Muscle of leg (tissue), 3 donors: ENCODE measurements at regions not wholly inside any gene's neighbourhood (a gene's known extent, or its start where the extent isn't known, plus 50 kb on each side); places are given as distances from the start of the nearest gene placed in this dataset.
"Not testable (repeated sequence)": the region's sequence is repeated elsewhere in the genome, so short reads cannot be mapped to it uniquely, and the experiment has no call there.

Experiments
- DNase-seq: peaks from one replicate; pipeline ENCODE4 v3.0.0; 2013
- H3K27ac ChIP-seq: one replicate; pipeline ENCODE4 v1.5.1; 2013; ENCODE audit warnings: mild to moderate bottlenecking, low read length, control low read depth
- H3K27me3 ChIP-seq: one replicate; pipeline ENCODE4 v1.6.1; 2013; ENCODE audit warnings: low read length; ENCODE audit not compliant: control insufficient read depth, insufficient read depth
- H3K36me3 ChIP-seq: one replicate; pipeline ENCODE4 v1.6.1; 2013; ENCODE audit warnings: low read length; ENCODE audit not compliant: control insufficient read depth, insufficient read depth
- H3K4me1 ChIP-seq: one replicate; pipeline ENCODE4 v1.6.1; 2013; ENCODE audit warnings: low read length; ENCODE audit not compliant: control insufficient read depth, insufficient read depth
- H3K4me3 ChIP-seq: one replicate; pipeline ENCODE4 v1.5.1; 2013; ENCODE audit warnings: low read length, control low read depth
- H3K9me3 ChIP-seq: replicated peaks from 2 replicates; pipeline ENCODE4 v1.6.1; 2013; ENCODE audit warnings: low read depth, low read length; ENCODE audit not compliant: control insufficient read depth
- WGBS: methylation state at CpG from one replicate; pipeline ENCODE4 v1.1.5; 2013; ENCODE audit warnings: missing lambda C conversion rate; ENCODE audit not compliant: insufficient coverage; 5-methylcytosine and 5-hydroxymethylcytosine counted together

DNA sequence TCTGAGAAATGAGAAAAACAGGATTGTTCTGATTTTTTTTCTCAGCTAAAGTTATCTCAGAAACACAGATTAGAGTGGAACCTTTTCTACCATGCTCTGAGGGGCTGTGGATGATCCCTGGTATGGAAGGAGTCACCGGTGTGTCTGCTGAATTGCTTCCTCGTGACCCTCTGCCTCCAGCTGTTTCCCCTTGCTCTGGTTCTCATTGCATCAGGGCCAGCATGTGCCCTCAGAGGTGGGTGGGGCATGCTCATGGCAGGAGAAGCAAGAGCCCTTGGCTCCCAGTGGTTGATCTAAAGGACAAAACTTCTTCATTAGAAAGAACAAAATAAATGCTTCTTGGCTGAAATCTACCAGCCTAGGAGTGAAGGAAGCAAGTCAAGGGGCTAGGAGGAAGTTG lies 183.2 kb upstream of the HMCN1 start:
- Histone ChIP-seq H3K27me3 (no peaks in the 10 kb centered on the region), H3K27ac (no peak overlapping the region), H3K4me3 (no peak overlapping the region), H3K36me3 (no peaks in the 10 kb centered on the region), H3K4me1 (no peaks in the 10 kb centered on the region), H3K9me3 (no peaks in the 10 kb centered on the region)
- DNase-seq = peak; percentile 24
- WGBS = 71% methylated on average over 1 of the region's 2 CpGs

DNA sequence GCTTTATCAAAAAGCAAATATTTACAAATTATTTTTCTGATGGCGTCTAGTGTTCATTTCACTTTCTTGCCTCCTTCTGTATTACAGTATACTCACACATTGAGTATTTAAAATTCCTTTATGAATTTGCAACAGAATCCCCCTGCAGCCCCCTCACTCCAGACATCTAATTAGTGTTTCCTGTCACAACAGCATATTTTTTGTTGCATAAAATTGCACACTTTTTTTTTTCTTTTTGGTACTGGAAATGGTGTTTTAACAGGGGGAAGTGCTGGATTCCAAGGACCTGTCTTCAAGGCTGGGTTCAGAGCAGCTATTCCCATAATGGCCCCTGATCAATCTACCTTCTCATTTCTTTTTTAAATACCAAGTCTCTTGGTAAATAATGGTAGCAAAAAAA lies 184.3 kb upstream of the HMCN1 start:
- H3K36me3 ChIP-seq = no peaks in the 10 kb centered on the region
- no CpG with 5 or more reads among the region's 1 CpG for WGBS
- DNase-seq = no peak
- H3K9me3 ChIP-seq = no peaks in the 10 kb centered on the region
- H3K27ac ChIP-seq = no peak overlapping the region
- H3K27me3 ChIP-seq = no peaks in the 10 kb centered on the region
- no peaks in the 10 kb centered on the region for H3K4me1 ChIP-seq
- no peak overlapping the region for H3K4me3 ChIP-seq

DNA sequence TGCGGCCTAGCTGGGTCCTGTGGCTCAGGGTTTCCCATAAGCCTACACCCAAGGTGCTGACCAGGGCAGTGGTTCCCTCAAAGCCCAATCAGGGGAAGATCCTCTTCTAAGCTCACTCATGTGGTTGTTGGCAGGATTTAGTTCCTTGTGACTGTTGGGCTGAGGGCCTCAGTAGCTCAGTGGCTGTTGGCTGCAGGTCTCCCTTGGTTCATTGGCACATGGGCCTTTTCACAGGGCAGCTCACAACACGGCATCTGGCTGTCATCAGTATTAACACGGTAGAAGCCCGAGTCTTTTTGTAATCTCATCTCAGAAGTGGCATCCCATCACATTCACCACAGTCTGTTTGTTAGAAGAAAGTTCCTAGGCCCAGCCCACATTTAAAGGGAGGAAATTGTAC lies 188.2 kb upstream of the HMCN1 start:
- H3K27me3 ChIP-seq = no peaks in the 10 kb centered on the region
- no CpG with 5 or more reads among the region's 4 CpGs for WGBS
- H3K4me3 ChIP-seq = no peak overlapping the region
- H3K4me1 ChIP-seq = no peaks in the 10 kb centered on the region
- H3K27ac ChIP-seq = no peak overlapping the region
- no peak for DNase-seq
- no peaks in the 10 kb centered on the region for H3K9me3 ChIP-seq
- no peaks in the 10 kb centered on the region for H3K36me3 ChIP-seq

DNA sequence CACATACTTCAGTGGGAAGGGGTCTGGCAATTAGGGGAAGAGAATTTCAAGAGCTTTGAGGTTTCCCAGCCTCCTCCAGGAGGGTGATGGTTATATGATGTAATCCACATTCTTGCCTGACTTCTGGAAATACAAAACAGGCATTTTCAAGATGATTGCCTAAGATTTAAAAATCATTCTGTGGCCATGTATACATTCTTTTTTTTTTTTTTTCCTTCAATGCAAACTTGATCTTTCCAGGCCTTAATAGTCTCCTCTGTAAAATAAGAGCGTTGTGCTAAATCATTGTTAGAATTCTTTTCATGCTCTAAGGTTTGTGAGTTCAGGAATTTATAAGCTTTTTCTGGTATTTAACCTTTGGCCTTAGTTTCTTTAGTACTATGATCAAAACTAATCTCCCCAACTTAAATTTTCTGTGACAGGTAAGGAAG lies 192.3 kb upstream of the HMCN1 start:
- Histone ChIP-seq H3K27ac (no peak overlapping the region), H3K36me3 (no peaks in the 10 kb centered on the region), H3K9me3 (no peaks in the 10 kb centered on the region), H3K4me3 (no peak overlapping the region), H3K4me1 (no peaks in the 10 kb centered on the region), H3K27me3 (no peaks in the 10 kb centered on the region)
- DNase-seq = no peak
- WGBS = no CpG with 5 or more reads among the region's 1 CpG

DNA sequence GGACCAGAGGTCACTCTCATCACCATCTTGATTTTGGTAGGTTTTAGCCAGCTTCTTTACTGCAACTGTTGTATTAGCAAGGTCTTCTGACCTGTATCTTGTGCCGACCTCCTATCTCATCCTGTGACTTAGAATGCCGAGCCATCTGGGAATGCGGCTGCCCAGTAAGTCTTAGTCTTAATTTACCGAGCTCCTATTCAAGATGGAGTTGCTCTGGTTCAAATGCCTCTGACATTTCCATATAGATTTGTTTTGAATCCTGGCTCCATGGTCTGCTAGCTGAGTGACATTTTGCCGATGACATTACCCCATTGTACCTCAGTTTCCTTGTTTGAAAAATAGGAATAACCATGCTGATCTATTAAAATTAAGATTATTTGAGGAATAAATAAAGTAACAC lies 193.9 kb upstream of the HMCN1 start:
- Histone ChIP-seq H3K9me3 (no peaks in the 10 kb centered on the region), H3K27me3 (no peaks in the 10 kb centered on the region), H3K4me1 (no peaks in the 10 kb centered on the region), H3K27ac (no peak overlapping the region), H3K36me3 (no peaks in the 10 kb centered on the region), H3K4me3 (no peak overlapping the region)
- WGBS = 96% methylated on average over 3 of the region's 5 CpGs
- DNase-seq = no peak

DNA sequence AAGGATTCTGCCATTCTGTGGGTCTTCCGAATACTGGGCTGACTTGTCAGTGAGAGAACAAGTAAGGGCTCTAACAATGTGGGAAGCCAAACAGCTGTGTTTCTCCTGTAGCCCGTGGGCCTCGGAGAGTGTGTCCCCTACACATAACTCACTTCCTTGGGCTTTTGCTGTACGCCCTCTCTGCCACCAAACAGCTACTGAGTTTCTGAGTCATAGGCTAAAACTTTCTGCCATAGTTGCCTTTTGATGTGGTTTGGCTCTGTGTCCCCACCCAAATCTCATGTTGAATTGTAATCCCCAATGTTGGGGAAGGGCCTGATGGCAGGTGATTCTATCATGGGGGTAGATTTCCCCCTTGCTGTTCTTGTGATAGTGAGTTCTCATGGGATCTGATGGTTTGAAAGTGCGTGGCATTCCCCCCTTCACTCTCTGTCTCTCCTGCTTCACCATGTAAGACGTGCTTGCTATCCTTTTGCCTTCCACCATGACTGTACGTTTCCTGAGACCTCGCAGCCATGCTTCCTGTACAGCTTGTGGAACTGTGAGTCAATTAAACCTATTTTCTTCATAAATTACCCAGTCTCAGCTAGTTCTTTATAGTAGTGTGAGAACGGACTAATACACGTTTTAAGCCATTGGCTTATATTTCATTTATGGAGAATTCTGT lies 194.8 kb upstream of the HMCN1 start:
- Histone ChIP-seq H3K36me3 (no peaks in the 10 kb centered on the region), H3K9me3 (no peaks in the 10 kb centered on the region), H3K4me3 (no peak overlapping the region), H3K27me3 (no peaks in the 10 kb centered on the region), H3K27ac (no peak overlapping the region), H3K4me1 (no peaks in the 10 kb centered on the region)
- DNase-seq = no peak
- WGBS = no CpG with 5 or more reads among the region's 10 CpGs

DNA sequence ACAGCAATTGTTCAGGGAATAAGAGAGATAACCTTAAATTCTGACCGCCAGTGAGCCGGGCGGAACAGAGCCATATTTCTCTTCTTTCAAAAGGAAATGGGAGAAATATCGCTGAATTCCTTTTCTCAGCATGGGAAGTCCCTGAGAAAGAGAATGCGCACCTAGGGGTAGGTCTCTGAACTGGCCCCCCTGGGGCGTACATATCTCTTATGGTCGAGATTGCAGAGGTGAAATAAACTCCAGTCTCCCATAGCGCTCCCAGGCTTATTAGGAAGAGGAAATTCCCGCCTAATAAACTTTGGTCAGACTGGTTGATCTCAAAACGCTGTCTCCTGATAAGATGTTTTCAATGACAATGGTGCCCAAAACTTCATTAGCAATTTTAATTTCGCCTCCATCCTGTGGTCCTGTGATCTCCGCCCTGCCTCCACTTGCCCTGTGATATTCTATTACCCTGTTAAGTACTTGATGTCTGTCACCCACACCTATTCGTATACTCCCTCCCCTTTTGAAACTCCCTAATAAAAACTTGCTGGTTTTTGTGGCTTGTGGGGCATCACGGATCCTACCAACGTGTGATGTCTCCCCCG lies 195.8 kb upstream of the HMCN1 start:
- H3K27ac ChIP-seq, DNase-seq, H3K9me3 ChIP-seq, H3K36me3 ChIP-seq, H3K27me3 ChIP-seq, H3K4me1 ChIP-seq, H3K4me3 ChIP-seq: not testable (repeated sequence)
- 0% methylated on average over 1 of the region's 16 CpGs for WGBS

DNA sequence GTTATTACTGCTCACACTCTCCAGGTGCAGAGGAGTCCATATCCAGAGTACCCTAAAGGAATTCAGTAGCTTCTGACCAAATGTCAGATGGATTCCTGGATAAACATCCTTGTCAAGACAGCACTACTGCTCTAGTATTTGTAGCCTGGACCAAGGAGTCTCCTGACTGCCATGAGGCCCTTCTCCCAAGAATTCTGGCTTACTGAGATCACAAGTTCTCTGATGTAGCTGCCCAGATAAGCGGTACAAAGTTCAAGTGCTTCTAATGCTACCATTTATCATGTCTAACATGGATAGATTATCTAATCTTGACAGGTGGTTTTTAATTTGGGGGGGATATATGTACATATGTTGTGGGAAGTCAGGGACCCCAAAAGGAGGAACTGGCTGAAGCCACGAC lies 196.6 kb upstream of the HMCN1 start:
- no peaks in the 10 kb centered on the region for H3K36me3 ChIP-seq
- no peak overlapping the region for H3K27ac ChIP-seq
- no CpG with 5 or more reads among the region's 2 CpGs for WGBS
- no peaks in the 10 kb centered on the region for H3K4me1 ChIP-seq
- H3K9me3 ChIP-seq = no peaks in the 10 kb centered on the region
- H3K4me3 ChIP-seq = no peak overlapping the region
- no peak for DNase-seq
- no peaks in the 10 kb centered on the region for H3K27me3 ChIP-seq

DNA sequence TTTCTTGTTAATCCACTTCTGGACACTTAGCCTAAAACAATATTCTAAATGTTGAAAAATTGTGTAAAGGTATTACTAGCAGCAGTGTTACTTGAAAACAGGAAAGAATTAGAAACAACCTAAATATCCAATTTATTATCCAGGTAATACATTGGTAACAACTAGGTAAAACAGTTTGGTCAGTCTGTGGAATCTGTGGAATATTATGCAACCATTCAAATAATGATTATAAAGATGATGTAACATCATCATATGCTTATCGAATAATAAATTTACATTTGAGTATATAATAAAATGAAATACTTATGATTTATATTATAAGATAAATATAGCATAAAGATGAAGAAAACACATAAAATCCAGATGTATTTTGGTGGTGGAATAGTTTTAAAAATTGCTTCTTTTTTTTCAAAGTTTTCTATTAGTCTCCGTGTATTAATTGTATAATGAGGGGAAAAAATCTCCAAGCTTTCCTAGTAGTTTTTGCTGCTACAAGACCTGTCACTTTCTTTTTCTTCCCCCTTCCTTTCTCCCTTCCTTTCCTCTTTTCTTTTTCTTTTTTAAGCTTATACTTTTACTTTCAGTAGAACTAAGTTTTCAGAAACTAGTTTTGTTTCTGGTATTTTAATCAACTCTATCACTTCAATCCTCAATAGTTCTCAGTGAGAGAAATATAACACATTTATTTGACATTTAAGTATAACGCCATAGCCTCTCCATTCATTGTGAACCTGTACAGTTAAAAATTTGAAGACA lies 197.8 kb upstream of the HMCN1 start:
- no peaks in the 10 kb centered on the region for H3K9me3 ChIP-seq
- H3K27me3 ChIP-seq = no peaks in the 10 kb centered on the region
- no peak for DNase-seq
- H3K4me3 ChIP-seq = no peak overlapping the region
- WGBS = no CpG with 5 or more reads among the region's 3 CpGs
- no peaks in the 10 kb centered on the region for H3K4me1 ChIP-seq
- H3K36me3 ChIP-seq = no peaks in the 10 kb centered on the region
- H3K27ac ChIP-seq = no peak overlapping the region

DNA sequence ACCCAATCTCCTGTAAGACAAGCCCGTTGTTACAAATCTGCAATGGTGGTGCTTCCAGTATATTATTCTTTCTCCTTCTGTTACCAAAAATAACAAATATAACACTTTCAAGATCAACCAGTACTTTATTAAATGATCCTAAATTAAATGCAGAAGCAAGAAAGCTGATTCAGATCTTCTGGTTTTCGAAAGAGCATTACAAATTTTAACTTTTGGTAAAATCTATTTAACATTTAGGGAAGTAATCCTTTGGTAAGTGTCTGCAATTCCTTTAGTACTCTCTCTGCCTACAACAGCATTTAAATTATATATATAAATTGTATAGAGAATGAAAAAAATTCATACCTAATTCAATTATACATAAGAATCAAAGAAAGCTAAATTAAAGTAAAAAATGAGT lies 198.6 kb upstream of the HMCN1 start:
- no peaks in the 10 kb centered on the region for H3K27me3 ChIP-seq
- WGBS = no CpG with 5 or more reads among the region's 2 CpGs
- no peaks in the 10 kb centered on the region for H3K36me3 ChIP-seq
- H3K27ac ChIP-seq = no peak overlapping the region
- H3K4me1 ChIP-seq = no peaks in the 10 kb centered on the region
- H3K9me3 ChIP-seq = no peaks in the 10 kb centered on the region
- DNase-seq = no peak
- H3K4me3 ChIP-seq = no peak overlapping the region
